ENCODE measurements at regions not wholly inside any gene's neighbourhood (a gene's known extent, or its start where the extent isn't known, plus 50 kb on each side); places are given as distances from the start of the nearest gene placed in this dataset.

DNA sequence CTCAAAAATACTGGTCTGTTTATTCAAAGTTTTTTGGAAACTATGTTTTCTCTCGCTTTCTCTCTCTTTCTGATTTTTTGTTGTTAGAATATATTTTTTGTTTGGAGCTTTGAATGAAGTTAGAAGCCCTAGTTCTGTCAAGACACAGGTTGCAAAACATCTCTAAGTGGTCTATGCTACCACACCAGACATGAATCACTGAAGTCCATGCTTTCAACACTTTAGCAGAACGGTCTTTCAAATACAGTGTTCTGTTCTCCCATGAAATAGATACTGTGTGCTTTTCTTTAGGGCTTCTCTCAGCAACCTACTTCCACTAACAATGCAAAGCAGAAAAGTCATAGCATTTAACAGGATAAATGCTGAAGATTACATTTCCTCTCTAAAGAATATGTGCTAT lies 392.5 kb downstream of the TMEM167A start:
- no peak for FAIRE-seq

DNA sequence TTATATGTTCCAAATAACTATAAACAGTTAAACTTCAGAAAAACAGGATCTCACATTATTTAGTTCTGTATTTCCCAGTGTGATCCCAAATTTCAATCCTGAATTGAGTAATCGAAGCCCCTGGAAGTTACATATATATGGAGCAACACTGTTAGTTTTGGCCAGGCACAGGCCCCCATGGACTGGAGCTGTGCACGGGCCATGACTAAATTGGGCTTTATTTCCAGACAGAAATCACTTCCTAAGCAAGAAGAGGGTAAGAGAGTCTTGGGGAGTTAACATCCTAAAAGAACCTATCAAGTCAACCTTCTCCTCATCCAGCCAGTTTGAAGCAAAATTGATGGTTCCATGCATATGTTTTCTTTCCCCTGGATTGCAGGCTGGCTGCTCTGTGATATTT lies 393.0 kb downstream of the TMEM167A start:
- FAIRE-seq = no peak

DNA sequence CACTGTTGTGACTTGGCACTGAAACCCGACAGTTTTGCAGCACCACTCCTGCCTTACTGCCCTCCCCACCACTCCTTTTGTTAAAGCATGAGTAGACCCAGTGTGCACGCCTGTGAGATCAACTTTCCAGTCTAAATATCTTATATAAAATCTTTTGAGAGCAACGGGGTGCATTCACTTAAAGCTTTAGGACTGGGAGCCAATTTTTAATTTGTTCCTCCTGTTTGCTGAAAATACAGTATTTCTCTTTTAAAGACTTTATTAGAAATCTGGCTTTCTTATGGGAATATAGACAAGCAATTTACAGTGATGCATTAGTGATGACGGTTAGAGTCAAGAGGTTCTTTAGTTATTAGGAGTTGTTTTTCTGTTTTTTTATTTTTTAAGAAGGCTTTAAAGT lies 397.5 kb downstream of the TMEM167A start:
- FAIRE-seq = no peak

DNA sequence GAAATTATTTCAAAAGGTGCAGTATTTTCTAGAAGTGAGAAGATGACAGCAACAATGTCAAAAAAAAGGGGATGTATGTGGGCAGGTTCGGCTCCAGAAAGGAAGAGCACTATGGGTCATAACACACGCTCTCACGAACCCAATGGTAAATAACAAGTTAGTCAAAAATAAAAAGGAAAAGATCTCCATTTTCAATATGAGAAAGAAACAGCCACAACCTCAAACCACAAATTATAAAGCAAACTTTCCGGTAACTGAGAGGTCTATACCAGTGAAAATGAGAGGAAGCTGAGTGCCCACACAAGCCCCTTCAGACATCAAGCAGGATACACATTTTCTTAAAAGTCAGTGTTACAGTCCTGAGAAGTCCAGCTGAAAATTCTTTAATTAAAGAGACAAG lies 398.5 kb upstream of the RPS23 start:
- FAIRE-seq = no peak

DNA sequence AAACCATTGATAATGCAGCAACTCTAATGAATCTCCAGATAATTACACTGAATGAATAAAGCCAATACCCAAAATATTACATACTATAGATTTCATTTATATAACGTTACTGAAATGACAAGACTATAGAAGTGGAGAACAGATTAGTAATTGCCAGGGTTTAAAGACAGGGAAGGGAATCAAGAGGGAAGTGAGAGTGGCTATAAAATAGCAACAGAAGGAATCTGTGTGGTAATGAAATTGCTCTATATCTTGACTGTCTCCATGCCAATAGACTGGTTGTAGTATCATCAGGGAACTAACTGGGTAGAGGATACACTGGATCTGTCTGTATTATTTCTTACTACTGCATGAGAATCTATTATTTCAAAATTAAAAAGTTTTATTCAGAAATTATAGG lies 396.5 kb upstream of the RPS23 start:
- FAIRE-seq = no peak

DNA sequence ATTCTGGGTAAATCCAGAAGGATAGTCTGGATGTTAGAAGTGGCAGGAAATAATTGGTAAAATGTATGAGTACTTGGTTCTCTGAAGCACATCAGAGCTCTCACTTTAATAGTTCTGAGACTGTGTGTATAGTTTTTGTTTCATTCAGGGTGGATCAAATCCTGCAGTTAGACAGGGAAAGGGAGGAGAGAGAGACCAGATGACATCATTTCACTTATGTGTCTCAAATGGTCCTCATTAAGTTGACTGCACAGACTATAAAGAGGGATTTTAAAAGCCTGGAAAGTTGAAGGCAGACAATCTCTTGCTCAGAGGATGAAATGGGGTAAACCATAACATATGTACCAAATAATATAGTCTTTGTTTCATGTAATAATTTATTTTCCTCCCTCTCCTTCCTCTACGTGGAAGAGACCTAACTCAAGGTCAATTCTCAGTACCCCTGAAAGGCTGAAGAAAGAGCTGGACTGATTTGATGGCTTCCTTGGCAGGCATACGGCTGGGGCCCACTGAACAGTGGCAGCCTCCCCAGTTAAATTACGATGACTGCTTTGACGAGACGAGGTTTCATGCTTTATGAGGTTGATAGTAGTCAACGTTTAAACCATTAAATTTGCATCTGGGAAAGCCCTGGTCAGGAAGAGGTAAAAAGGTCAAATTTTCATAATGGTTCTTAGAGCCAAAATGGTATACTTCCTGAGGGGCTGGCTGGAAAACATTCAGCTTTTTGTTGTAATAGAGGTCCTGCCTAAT lies 395.1 kb upstream of the RPS23 start:
- no peak for FAIRE-seq

DNA sequence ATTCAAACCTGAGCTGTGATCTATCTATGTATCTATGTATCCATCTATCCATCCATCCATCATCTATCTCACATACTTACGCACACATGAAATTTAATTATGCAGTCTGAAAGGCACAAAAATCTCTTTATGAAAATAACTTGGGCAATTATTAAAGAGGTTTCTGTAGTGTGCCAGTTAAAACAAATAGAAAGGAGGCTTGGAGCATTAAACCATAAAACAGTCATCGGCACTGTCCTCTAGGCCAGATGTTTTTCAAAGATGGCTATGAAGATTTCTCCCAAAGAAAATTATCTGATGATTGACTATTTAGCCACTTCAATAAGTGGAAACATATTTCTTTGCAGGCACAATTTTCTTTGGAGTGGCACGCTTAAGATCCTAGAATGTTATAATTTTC lies 392.5 kb upstream of the RPS23 start:
- no peak for FAIRE-seq

DNA sequence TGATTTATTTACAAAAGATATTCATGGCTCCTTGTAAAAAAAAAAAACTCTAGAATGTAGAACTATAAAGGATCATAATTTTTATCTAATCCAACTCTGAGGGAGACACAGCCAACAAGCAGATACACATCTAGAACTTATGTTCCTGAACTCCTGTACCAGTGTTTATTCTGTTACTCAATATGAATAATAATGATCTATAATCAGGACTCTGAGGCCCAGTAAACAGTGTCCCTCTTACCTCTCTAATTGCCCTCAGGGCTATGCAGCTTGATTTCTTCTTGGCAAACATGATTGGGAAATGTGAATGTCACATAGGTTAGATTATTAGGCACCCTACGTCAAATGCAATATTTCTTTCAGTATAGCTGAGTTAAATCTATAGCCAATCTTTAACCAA lies 391.6 kb upstream of the RPS23 start:
- FAIRE-seq = no peak

DNA sequence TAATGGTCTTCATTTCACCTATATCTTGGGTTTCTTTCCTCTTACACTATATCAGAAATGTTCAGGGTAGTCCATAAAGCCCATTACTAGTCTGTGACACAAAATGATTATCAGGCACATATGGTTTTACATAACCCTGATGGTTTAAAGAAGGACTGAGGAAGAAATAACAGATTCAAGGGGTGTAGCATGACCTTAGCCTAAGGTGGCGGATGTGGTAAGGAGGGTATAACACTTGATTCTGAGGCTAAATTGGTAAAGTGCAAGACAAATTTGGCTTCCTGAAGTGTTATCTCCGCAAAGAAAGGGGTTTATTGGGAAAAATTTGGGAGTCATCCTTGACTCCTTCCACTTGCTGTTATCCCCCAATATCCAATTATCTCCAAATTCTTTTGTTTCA lies 388.2 kb upstream of the RPS23 start:
- no peak for FAIRE-seq

DNA sequence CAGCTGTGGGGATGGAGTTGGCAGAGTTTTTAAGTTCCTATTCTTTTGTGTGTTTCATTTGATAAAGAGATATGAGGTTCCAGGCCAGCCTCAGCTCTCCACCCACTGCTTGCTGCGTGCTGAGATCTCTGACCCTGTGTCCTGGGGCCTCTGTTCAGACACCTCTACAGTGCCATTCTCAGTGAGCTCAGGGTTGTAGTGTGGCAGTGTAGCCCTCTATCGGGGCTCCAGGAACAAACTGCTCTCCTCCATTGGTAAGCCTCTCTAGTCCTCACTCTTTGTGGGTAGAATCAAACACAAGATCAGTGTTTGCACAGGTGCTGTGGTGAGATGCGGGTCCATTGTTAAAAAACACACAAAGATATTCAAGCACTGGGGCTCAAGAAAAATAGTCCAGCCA lies 386.6 kb upstream of the RPS23 start:
- FAIRE-seq = no peak

DNA sequence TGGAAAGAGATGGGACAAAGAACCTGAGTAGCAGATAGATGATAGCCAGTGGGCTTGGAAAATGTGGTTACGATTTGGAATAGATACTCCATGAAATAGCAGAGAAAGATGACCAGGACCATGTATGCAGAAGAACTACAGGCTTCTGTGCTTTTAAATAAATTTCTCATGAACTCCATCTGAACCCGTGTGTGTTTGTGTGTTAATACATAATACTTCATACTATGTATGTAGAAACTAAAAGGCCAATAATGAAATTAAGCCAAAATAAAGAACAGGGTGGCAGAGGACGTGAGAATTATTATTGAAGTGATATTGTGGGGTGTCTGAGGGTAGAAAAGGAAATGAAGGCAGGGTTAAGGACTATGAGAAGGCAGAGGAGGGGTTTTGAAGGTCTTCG lies 385.1 kb upstream of the RPS23 start:
- FAIRE-seq = no peak

DNA sequence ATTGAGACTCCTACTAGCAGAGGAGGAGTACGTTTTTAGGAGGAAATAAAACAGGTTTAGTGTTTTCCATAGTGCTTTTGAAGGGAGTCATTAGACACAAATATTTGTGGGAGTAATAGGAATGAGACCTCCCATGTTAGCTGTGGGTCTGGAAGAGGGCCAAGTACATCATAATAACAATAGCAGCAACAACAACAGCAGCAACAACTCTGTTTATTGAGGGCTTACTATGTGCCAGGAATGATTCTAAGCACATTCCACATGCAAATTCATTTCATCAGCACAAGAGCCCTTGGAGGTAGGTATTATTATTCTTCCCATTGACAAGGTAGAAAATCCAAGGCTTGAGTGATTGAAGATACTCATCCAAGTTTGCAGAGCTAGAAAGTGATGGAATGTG lies 384.2 kb upstream of the RPS23 start:
- no peak for FAIRE-seq

DNA sequence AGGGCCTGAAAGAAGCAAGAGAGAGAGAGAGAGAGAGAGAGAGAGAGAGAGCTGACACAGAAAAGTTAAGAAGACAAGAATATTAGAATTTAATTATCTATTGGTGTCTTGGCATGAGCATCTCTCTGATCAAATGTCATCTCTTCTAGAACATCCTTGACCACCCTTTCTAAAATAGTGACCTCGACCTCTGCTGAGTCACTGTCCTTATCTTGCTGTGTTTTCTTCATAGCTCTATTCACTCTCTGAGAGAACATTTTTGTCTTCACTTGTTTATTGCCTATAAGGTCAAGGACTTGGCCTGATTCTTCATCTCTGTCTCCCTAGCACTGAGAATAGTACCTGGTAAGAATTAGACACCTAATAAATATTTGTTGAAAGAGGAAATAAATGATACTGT lies 383.8 kb upstream of the RPS23 start:
- no peak for FAIRE-seq

DNA sequence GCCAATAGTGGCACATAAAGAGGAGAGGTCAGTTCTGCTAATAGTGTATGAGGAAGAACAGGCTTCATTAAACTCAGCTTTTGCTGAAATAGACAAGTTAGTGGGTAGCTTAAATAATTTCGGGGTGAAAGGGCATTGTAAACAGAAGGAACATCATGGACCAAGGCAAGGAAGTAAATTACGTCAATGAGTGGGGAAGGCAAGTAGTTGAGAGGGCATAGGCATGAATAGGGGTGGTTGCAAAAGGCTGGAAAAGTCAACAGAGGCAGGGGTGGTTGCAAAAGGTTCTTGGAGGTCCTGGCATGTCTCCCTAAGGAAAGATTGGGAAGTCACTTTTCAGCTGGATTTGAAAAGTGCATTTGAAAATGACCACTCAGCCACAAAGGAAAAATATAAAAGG lies 383.3 kb upstream of the RPS23 start:
- FAIRE-seq = no peak

DNA sequence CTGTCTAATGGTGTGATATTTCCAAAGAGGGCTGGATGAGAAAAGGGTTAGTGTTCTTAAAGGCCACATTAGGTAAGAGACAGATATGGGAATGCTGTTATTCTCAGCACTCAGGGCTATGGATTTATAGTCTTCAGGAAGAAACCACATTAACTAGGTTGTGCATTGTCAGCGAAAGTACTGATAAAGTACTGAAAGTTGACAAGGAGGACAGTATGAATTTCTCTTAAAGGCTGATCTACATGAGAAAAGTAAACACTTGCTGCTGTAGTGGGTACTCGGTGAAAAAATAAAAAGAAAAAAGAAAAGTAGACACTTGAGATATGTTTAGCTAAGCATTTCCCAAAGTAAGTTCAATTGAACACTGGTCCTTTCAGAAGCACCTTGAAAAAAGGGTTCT lies 381.0 kb upstream of the RPS23 start:
- FAIRE-seq = no peak

DNA sequence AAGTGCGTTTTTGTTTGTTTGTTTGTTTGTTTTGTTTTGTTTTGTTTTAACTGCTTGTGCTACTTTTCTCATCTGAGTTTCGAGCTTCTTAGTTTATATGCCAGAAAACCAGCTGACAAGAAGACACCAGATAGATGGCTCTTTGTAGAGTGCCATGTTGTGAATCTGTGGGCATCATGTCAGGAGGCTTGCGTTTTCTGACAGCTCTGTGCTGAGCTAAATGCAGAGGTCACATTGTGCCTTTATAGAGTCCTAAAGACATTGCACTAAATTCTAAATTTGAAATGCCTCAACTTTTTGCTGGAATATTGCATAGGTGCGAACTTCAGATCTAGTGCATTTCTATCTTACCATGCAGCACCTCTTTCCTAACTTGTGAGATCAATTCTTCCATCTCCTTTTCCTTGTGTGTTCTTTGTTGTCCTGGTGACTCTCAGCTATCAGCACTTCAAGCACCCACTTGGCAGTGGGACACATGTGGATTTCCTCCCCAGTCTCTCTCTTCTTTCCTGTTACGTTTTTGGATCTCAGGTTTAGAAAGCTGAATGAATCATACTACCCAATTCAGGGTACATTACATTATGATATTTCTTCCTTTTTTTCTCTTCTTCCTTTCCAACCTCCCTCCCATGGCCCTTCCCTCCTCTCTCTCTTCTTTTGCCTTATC lies 379.0 kb upstream of the RPS23 start:
- FAIRE-seq = no peak

DNA sequence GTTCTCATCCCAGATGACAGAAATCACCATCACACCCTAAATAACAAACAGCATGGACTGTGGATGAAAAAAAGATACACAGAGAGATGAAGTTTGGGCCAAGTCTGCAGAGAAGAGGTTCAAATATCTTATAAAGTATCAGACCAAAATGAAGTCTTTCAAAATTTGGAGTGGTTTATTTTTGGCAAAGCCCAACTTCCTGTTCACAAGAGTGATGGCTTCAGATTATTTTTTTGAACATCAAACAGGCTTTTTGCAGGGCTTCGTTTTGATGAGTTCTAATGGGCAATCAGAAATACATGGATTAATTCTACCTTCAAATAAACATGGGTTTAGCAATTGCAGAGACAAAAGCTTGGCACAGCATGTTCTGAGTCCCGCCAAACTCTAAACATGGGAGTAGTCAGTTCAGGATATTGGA lies 378.2 kb upstream of the RPS23 start:
- no peak for FAIRE-seq

DNA sequence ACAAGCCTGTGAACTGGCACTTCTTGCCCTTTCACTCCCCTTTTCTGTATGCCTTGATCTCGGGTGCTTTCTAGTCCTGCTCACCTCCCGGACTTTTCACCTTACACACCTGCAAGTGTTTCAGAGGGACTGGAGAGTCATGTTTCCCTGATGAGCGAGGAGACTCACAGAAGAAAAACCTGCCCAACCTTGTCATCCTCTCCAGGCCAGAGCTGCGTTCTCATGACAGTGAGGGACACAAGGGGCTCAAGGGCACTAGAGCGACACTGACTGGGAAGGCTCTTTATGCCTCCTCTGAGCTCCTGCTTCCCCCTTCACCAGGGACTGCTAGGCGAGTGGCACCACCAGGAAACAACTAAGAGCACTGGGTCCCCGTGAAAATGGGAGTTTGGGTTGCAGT lies 376.9 kb upstream of the RPS23 start:
- no peak for FAIRE-seq

DNA sequence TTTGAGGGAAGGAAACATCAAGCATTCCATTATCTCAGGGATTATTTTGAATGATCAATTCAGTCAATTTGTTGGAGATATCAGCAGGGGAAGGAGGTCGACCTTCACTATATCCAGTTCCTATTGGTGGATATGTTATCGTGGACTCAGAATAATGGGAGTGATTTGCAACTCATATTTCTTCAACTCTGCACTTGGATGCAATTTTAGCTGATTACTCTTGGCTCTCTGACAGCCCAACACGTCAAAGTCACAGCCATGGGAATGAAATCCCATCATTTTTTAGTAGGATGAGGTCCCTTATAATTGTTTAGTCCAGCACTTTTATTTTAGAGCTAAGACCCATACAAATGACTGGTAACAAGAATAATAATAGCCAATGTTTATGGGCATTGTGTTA lies 371.8 kb upstream of the RPS23 start:
- FAIRE-seq = no peak

DNA sequence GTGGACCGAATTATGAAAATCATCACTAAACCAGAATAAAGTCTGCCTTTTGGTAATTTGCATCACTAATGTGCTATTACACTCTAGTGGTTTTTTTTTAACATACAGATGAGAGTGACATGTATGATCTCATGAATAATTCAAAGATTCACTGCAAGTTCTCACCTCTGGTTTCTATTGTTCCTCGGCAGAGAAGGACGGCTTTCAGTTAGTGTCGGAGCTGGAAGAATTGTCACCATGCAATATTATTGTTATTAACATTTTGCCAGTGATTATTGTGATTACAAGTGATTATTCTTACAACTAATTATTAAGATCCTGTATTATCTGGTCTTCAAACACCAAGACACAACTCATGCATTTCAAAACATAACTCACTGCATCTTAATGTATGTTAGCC lies 366.6 kb upstream of the RPS23 start:
- no peak for FAIRE-seq

DNA sequence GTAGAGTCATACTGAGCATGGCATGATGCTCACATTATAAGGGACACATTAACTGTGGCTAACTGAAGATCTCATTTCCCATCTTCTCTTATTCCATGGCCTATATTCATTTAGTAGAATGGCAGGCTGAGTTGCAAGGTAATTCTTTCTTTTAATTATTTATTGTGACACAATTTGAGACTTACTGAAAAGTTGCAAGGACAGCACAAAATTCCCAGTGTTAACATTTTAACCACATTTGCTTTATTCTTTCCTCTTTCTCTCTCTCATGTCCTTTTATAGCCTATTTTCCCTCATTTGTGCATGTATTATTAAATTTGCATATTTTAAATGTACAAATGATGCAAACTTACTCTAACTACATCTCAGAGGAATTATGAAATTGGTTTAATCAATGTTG lies 366.1 kb upstream of the RPS23 start:
- no peak for FAIRE-seq

DNA sequence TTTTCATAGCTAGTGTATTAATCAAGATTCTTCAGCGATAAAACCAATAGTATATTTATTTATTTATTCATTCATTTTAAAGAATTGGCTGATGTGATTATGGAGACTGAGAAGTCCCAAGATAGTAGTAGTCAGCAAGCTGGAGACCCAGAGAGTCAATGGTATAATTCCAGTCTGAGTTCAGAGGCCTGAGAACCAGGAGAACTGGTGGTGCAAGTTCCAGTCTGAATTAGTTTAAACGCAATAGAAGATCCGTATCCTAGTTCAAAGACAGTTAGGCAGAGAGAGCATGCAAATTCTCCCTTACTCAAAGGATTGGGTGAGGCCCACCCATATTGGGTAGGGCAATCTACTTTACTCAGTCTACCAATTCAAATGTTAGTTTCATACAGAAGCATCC lies 364.2 kb upstream of the RPS23 start:
- no peak for FAIRE-seq

DNA sequence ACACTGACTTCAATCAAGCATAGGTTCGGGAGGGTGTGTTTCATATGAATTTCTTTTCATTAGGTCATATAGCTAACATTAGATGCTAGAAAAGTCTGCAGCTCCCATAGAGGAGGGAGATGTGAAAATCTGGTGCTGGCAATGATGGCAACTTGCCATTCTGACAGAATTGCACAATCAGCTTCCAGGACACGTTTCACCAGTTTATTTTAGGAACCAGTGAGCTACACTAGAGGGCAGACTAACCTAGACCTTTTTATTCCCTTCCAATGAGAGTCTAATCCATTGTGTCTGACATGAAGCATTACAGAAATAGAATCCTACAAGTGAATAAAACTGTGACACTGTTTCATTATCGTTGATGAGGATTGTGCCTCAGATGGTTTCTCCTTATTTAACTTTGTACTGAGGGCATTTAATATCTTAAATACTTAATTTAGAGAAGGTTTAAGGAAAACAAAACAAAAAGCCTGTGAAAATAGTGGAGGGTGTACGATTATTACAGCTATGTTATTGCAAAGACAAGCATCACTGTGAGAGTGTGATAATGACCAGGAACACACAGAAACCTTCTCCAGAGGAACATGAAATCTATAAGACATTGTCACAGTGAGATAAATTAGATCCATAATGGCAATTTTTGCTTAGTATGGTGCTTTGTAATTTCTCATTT lies 363.3 kb upstream of the RPS23 start:
- peak; percentile 99 for FAIRE-seq

DNA sequence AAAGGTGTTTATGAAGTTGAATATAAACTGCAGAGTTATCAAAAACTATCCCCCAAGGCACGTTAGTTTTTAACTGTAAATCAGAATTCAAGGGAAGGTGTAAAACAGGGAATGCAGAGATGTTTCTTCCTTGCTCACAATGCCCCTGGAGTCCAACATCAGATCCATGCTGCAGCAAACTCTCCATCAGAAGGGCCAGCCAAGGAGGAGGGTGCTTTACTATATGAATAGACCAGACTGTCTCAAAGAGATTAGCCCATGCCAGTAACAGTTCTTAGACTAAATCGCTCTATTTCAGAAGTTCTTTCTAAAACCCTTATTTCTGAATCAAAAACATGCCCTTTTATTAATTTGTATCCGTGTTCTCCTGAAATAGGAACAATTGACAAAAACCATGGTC lies 362.8 kb upstream of the RPS23 start:
- FAIRE-seq = no peak

Measured in islet of Langerhans (tissue), 1 donor.